Adipocyte (in vitro differentiated cells): ENCODE measurements at regions not wholly inside any gene's neighbourhood (a gene's known extent, or its start where the extent isn't known, plus 50 kb on each side); places are given as distances from the start of the nearest gene placed in this dataset.
A peak's percentile ranks its signal among the peaks of the same experiment; 100 is the strongest.

ENCODE experiments used
- DNase-seq: peaks from one replicate; pipeline ENCODE4 v3.0.0-alpha.2; 2015; ENCODE audit warnings: low read depth
- H3K27me3 ChIP-seq: replicated peaks from 2 replicates; pipeline ENCODE4 v1.7.0; 2013; ENCODE audit warnings: mild to moderate bottlenecking, low read length, moderate library complexity; ENCODE audit not compliant: control insufficient read depth, insufficient read depth
- H3K36me3 ChIP-seq: 2 replicates; pipeline ENCODE4 v1.7.0; 2013; ENCODE audit warnings: low read length, mild to moderate bottlenecking, moderate library complexity; ENCODE audit not compliant: control insufficient read depth, insufficient read depth, severe bottlenecking
- H3K4me1 ChIP-seq: 2 replicates; pipeline ENCODE4 v1.7.0; 2013; ENCODE audit warnings: mild to moderate bottlenecking, low read length, moderate library complexity; ENCODE audit not compliant: control insufficient read depth, insufficient read depth
- H3K4me3 ChIP-seq: 2 replicates; pipeline ENCODE4 v1.7.0; 2013; ENCODE audit warnings: mild to moderate bottlenecking, low read length, moderate library complexity
- H3K9ac ChIP-seq: 2 replicates; pipeline ENCODE4 v1.7.0; 2013; ENCODE audit warnings: mild to moderate bottlenecking, low read length, moderate library complexity
- H3K9me3 ChIP-seq: 2 replicates; pipeline ENCODE4 v1.7.0; 2013; ENCODE audit warnings: mild to moderate bottlenecking, low read length, moderate library complexity; ENCODE audit not compliant: control insufficient read depth

- DNase-seq = no peak
- Histone ChIP-seq H3K36me3 (no peaks in the 10 kb centered on the region), H3K9ac (no peak overlapping the region), H3K4me3 (no peak overlapping the region), H3K27me3 (no peaks in the 10 kb centered on the region), H3K9me3 (no peaks in the 10 kb centered on the region), H3K4me1 (peaks cover 21% of the 10 kb centered on the region)
Observed at GRCh38 chr15:94130504-94130903, 100.9 kb upstream of the MCTP2 start.

- Histone ChIP-seq H3K36me3 (no peaks in the 10 kb centered on the region), H3K27me3 (no peaks in the 10 kb centered on the region), H3K9ac (no peak overlapping the region), H3K4me3 (no peak overlapping the region), H3K9me3 (no peaks in the 10 kb centered on the region), H3K4me1 (peaks cover 14% of the 10 kb centered on the region)
- DNase-seq = no peak
Observed at GRCh38 chr15:94127006-94127405, 104.4 kb upstream of the MCTP2 start.

GRCh38 chr15:94125698-94126097, 105.7 kb upstream of the MCTP2 start:
- peaks cover 14% of the 10 kb centered on the region for H3K4me1 ChIP-seq
- H3K9me3 ChIP-seq = no peaks in the 10 kb centered on the region
- H3K9ac ChIP-seq = no peak overlapping the region
- H3K36me3 ChIP-seq = no peaks in the 10 kb centered on the region
- no peak overlapping the region for H3K4me3 ChIP-seq
- no peak for DNase-seq
- no peaks in the 10 kb centered on the region for H3K27me3 ChIP-seq

- Histone ChIP-seq H3K27me3 (no peaks in the 10 kb centered on the region), H3K9me3 (no peaks in the 10 kb centered on the region), H3K36me3 (no peaks in the 10 kb centered on the region), H3K4me1 (peaks cover 16% of the 10 kb centered on the region), H3K4me3 (no peak overlapping the region), H3K9ac (no peak overlapping the region)
- DNase-seq = peak; percentile 68
Observed at GRCh38 chr15:94125156-94125555, 106.2 kb upstream of the MCTP2 start.

- Histone ChIP-seq H3K4me3 (no peak overlapping the region), H3K36me3 (no peaks in the 10 kb centered on the region), H3K4me1 (peaks cover 29% of the 10 kb centered on the region), H3K9me3 (no peaks in the 10 kb centered on the region), H3K9ac (no peak overlapping the region), H3K27me3 (no peaks in the 10 kb centered on the region)
- no peak for DNase-seq
Observed at GRCh38 chr15:94122516-94122915, 108.8 kb upstream of the MCTP2 start.

GRCh38 chr15:94119923-94120775, 111.2 kb upstream of the MCTP2 start:
- Histone ChIP-seq H3K36me3 (no peaks in the 10 kb centered on the region), H3K4me3 (peak overlapping the region; percentile 19), H3K9ac (no peak overlapping the region), H3K9me3 (no peaks in the 10 kb centered on the region), H3K27me3 (no peaks in the 10 kb centered on the region), H3K4me1 (peaks cover 22% of the 10 kb centered on the region)
- DNase-seq = peak; percentile 88

- Histone ChIP-seq H3K4me3 (no peak overlapping the region), H3K4me1 (peaks cover 16% of the 10 kb centered on the region), H3K9ac (peak overlapping the region; percentile 35), H3K36me3 (no peaks in the 10 kb centered on the region), H3K27me3 (no peaks in the 10 kb centered on the region), H3K9me3 (no peaks in the 10 kb centered on the region)
- DNase-seq = no peak
Observed at GRCh38 chr15:94119298-94119811, 112.0 kb upstream of the MCTP2 start.

GRCh38 chr15:94110476-94111130, 120.8 kb upstream of the MCTP2 start:
- Histone ChIP-seq H3K27me3 (no peaks in the 10 kb centered on the region), H3K36me3 (no peaks in the 10 kb centered on the region), H3K4me3 (no peak overlapping the region), H3K9me3 (no peaks in the 10 kb centered on the region), H3K9ac (no peak overlapping the region), H3K4me1 (no peaks in the 10 kb centered on the region)
- DNase-seq = no peak

GRCh38 chr15:94107652-94108051, 123.7 kb upstream of the MCTP2 start:
- no peak for DNase-seq
- H3K9me3 ChIP-seq = no peaks in the 10 kb centered on the region
- no peak overlapping the region for H3K4me3 ChIP-seq
- H3K36me3 ChIP-seq = no peaks in the 10 kb centered on the region
- H3K4me1 ChIP-seq = no peaks in the 10 kb centered on the region
- no peaks in the 10 kb centered on the region for H3K27me3 ChIP-seq
- no peak overlapping the region for H3K9ac ChIP-seq

- H3K36me3 ChIP-seq = no peaks in the 10 kb centered on the region
- no peaks in the 10 kb centered on the region for H3K4me1 ChIP-seq
- H3K4me3 ChIP-seq = no peak overlapping the region
- DNase-seq = no peak
- no peaks in the 10 kb centered on the region for H3K9me3 ChIP-seq
- no peak overlapping the region for H3K9ac ChIP-seq
- no peaks in the 10 kb centered on the region for H3K27me3 ChIP-seq
Observed at GRCh38 chr15:94105760-94106159, 125.6 kb upstream of the MCTP2 start.

- no peak for DNase-seq
- Histone ChIP-seq H3K27me3 (no peaks in the 10 kb centered on the region), H3K9ac (no peak overlapping the region), H3K4me3 (no peak overlapping the region), H3K4me1 (peaks cover 16% of the 10 kb centered on the region), H3K36me3 (no peaks in the 10 kb centered on the region), H3K9me3 (no peaks in the 10 kb centered on the region)
Observed at GRCh38 chr15:94100863-94101262, 130.5 kb upstream of the MCTP2 start.
